Neural progenitor cell (in vitro differentiated cells): ENCODE measurements at regions not wholly inside any gene's neighbourhood (a gene's known extent, or its start where the extent isn't known, plus 50 kb on each side); places are given as distances from the start of the nearest gene placed in this dataset.

Experiments
- CTCF ChIP-seq: fragments of 200-600 bp; sonication (generic); IDR thresholded peaks from 2 replicates; pipeline ENCODE4 v1.5.1; 2017; ENCODE audit warnings: antibody characterized with exemption, mild to moderate bottlenecking
- EZH2 ChIP-seq: fragments of 200-600 bp; sonication (generic); IDR thresholded peaks from 2 replicates; pipeline ENCODE4 v1.6.1; 2017; ENCODE audit warnings: antibody characterized with exemption, mild to moderate bottlenecking, moderate library complexity
- EZH2phosphoT487 ChIP-seq: fragments of 200-600 bp; sonication (generic); IDR thresholded peaks from 2 replicates; pipeline ENCODE4 v1.6.1; 2017; ENCODE audit warnings: antibody characterized with exemption

- TF ChIP-seq CTCF (no peak), EZH2phosphoT487 (no peak), EZH2 (no peak)
Observed at GRCh38 chr13:99844421-99844820, 127.1 kb downstream of the ZIC5 start.
